Activated CD4-positive, alpha-beta T cell treated with anti-CD3 and anti-CD28 coated beads, Interleukin-2, amount 50 U/mL, for 16 hours (primary cell): ENCODE measurements at regions not wholly inside any gene's neighbourhood (a gene's known extent, or its start where the extent isn't known, plus 50 kb on each side); places are given as distances from the start of the nearest gene placed in this dataset.

Experiments
- DNase-seq: peaks from one replicate; pipeline ENCODE4 v3.0.0-alpha.2; 2020

DNA sequence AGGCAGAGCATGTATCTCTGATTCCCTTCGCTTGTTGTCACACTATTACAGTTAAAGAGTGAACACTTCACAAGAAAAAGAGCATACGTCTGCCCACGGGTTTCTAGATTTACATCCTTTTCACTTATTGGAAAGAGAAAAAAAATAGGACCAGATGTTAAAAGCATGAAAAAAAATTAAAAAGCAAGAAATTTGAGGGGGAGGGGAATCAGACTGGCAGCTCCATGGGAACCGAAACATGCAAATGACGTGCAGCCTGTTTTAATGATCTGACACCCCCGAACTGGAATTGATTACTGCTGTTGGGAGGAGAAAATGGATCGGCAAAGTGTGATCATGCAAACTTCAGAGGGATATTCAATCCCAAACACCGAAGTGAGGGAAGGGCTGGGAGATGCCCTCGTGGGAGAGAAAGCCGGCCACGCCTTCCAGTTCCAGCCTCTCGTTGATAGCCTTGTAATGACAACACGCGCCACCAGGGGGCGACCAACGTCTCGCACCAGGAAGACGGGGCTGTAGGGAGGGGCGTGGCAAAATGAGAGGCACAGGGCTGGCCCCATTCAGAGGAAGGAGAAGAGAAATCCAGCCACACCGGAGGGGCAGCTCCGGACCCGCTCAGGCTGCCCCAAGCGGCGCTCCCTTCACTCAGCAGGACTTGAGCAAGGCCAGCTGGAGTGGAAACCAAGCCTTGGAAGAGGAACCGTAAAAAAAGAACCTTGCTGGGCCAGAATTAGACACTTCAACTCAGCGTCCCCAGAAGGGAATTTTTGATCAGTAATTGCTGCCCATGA, 53.8 kb upstream of the SYT13 start:
- DNase-seq = peak; percentile 93

GRCh38 chr11:45337583-45338360, 51.6 kb upstream of the SYT13 start:
- no peak for DNase-seq

DNA sequence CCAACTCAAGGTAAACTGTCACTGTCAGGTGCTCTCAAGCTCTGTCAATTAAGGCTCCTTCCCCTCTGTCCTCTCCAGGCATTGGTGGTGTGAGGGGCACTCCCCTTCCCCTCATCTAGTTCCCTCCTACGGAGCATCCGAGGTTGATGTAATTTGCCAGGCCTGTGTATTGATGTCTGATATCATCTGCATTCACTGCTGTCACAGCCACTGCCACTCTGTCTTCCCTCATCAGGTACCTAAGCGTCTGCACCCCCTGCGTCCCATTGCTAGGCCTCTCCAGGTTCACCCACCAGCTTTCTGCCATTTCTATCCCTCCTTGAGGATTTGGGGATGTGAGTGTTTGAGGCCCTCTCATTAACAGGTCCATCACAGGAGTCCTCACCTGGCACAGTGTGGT, 50.0 kb upstream of the SYT13 start:
- no peak for DNase-seq
